ENCODE measurements at regions not wholly inside any gene's neighbourhood (a gene's known extent, or its start where the extent isn't known, plus 50 kb on each side); places are given as distances from the start of the nearest gene placed in this dataset.

GRCh38 chr6:144547409-144547808 is 262.3 kb downstream of the UTRN start:
- Histone ChIP-seq H3K27me3 (ENCODE audit: insufficient read depth, low read length, poor library complexity, severe bottlenecking) (no peaks in the 10 kb centered on the region), H3K9me3 (ENCODE audit: low read length) (no peaks in the 10 kb centered on the region), H3K4me3 (ENCODE audit: low read length) (no peak overlapping the region), H3K4me1 (ENCODE audit: insufficient read depth, low read length) (no peaks in the 10 kb centered on the region), H3K27ac (ENCODE audit: low read depth, low read length) (no peak overlapping the region), H3K36me3 (ENCODE audit: insufficient read depth, low read length) (peaks cover 30% of the 10 kb centered on the region)
- Mint-ChIP-seq H3K4me3 (no peak overlapping the region), H3K27me3 (peaks cover 0 to 1% of the 10 kb centered on the region in 2 donors), H3K36me3 (peaks cover 20 to 83% (median 33%) of the 10 kb centered on the region in 3 donors), H3K9me3 (no peaks in the 10 kb centered on the region), H3K27ac (peak overlapping the region in 2 of 8 donors; percentile 1 to 46), H3K4me1 (peaks cover 9 to 20% (median 14%) of the 10 kb centered on the region in 3 donors)
- no peak for DNase-seq
- POLR2A ChIA-PET = interaction anchor here (0.6 kb wide), 1 partner anchor 16 kb away, joined by 3 read pairs; no protein-coding TSS in a partner anchor
- CTCF ChIA-PET = interaction anchor here (1.2 kb wide), 1 partner anchor 17 kb away, joined by 3 read pairs; no protein-coding TSS in a partner anchor

GRCh38 chr6:144548536-144548935 is 263.4 kb downstream of the UTRN start:
- H3K27ac Mint-ChIP-seq = no peak overlapping the region
- no peaks in the 10 kb centered on the region for H3K9me3 Mint-ChIP-seq
- H3K27me3 Mint-ChIP-seq = peaks cover 0 to under 1% of the 10 kb centered on the region in 2 donors
- ChIA-PET CTCF (interaction anchor here (1.2 kb wide), 1 partner anchor 15 kb away, joined by 3 read pairs; no protein-coding TSS in a partner anchor), POLR2A (no interaction called here)
- Histone ChIP-seq H3K36me3 (ENCODE audit: insufficient read depth, low read length) (peaks cover 34% of the 10 kb centered on the region), H3K27me3 (ENCODE audit: insufficient read depth, low read length, poor library complexity, severe bottlenecking) (no peaks in the 10 kb centered on the region), H3K27ac (ENCODE audit: low read depth, low read length) (no peak overlapping the region), H3K4me1 (ENCODE audit: insufficient read depth, low read length) (no peaks in the 10 kb centered on the region), H3K9me3 (ENCODE audit: low read length) (no peaks in the 10 kb centered on the region), H3K4me3 (ENCODE audit: low read length) (no peak overlapping the region)
- H3K4me3 Mint-ChIP-seq = no peak overlapping the region
- peaks cover 6 to 17% (median 11%) of the 10 kb centered on the region in 3 donors for H3K4me1 Mint-ChIP-seq
- H3K36me3 Mint-ChIP-seq = peaks cover 20 to 81% (median 30%) of the 10 kb centered on the region in 3 donors
- no peak for DNase-seq

- H3K27me3 Mint-ChIP-seq = no peaks in the 10 kb centered on the region
- ChIA-PET POLR2A (no interaction called here), CTCF (interaction anchor here (1.6 kb wide), 1 partner anchor 10 kb away, joined by 4 read pairs; no protein-coding TSS in a partner anchor)
- Histone ChIP-seq H3K27ac (ENCODE audit: low read depth, low read length) (no peak overlapping the region), H3K4me1 (ENCODE audit: insufficient read depth, low read length) (no peaks in the 10 kb centered on the region), H3K36me3 (ENCODE audit: insufficient read depth, low read length) (peaks cover 29% of the 10 kb centered on the region), H3K9me3 (ENCODE audit: low read length) (no peaks in the 10 kb centered on the region), H3K27me3 (ENCODE audit: insufficient read depth, low read length, poor library complexity, severe bottlenecking) (no peaks in the 10 kb centered on the region), H3K4me3 (ENCODE audit: low read length) (no peak overlapping the region)
- no peak overlapping the region for H3K4me3 Mint-ChIP-seq
- peak overlapping the region in 3 of 8 donors; percentile 16 to 27 (median 25) for H3K27ac Mint-ChIP-seq
- no peak for DNase-seq
- H3K9me3 Mint-ChIP-seq = no peaks in the 10 kb centered on the region
- H3K4me1 Mint-ChIP-seq = peaks cover 1 to 9% (median 4%) of the 10 kb centered on the region in 3 donors
- H3K36me3 Mint-ChIP-seq = peaks cover 30 to 81% (median 31%) of the 10 kb centered on the region in 3 donors
Observed at GRCh38 chr6:144549837-144550747, 265.0 kb downstream of the UTRN start.

- peaks cover 1 to 5% (median 2%) of the 10 kb centered on the region in 3 donors for H3K4me1 Mint-ChIP-seq
- Histone ChIP-seq H3K27ac (ENCODE audit: low read depth, low read length) (no peak overlapping the region), H3K4me3 (ENCODE audit: low read length) (no peak overlapping the region), H3K27me3 (ENCODE audit: insufficient read depth, low read length, poor library complexity, severe bottlenecking) (no peaks in the 10 kb centered on the region), H3K4me1 (ENCODE audit: insufficient read depth, low read length) (no peaks in the 10 kb centered on the region), H3K9me3 (ENCODE audit: low read length) (no peaks in the 10 kb centered on the region), H3K36me3 (ENCODE audit: insufficient read depth, low read length) (peaks cover 32% of the 10 kb centered on the region)
- DNase-seq = no peak
- no peak overlapping the region for H3K4me3 Mint-ChIP-seq
- no peaks in the 10 kb centered on the region for H3K9me3 Mint-ChIP-seq
- no peaks in the 10 kb centered on the region for H3K27me3 Mint-ChIP-seq
- ChIA-PET CTCF (interaction anchor here (1.6 kb wide), 1 partner anchor 9 kb away, joined by 4 read pairs; no protein-coding TSS in a partner anchor), POLR2A (no interaction called here)
- no peak overlapping the region for H3K27ac Mint-ChIP-seq
- H3K36me3 Mint-ChIP-seq = peaks cover 27 to 83% (median 38%) of the 10 kb centered on the region in 3 donors
Observed at GRCh38 chr6:144551339-144551738, 266.2 kb downstream of the UTRN start.

GRCh38 chr6:144555066-144555465 is 269.9 kb downstream of the UTRN start:
- Histone ChIP-seq H3K9me3 (ENCODE audit: low read length) (no peaks in the 10 kb centered on the region), H3K27me3 (ENCODE audit: insufficient read depth, low read length, poor library complexity, severe bottlenecking) (no peaks in the 10 kb centered on the region), H3K36me3 (ENCODE audit: insufficient read depth, low read length) (peaks cover 13% of the 10 kb centered on the region), H3K27ac (ENCODE audit: low read depth, low read length) (no peak overlapping the region), H3K4me3 (ENCODE audit: low read length) (no peak overlapping the region), H3K4me1 (ENCODE audit: insufficient read depth, low read length) (peaks cover 6% of the 10 kb centered on the region)
- Mint-ChIP-seq H3K27me3 (no peaks in the 10 kb centered on the region), H3K9me3 (no peaks in the 10 kb centered on the region), H3K36me3 (peaks cover 19 to 87% (median 30%) of the 10 kb centered on the region in 3 donors), H3K27ac (peak overlapping the region in 6 of 8 donors; percentile 2 to 67 (median 53)), H3K4me1 (peaks cover 17 to 28% (median 24%) of the 10 kb centered on the region in 3 donors), H3K4me3 (no peak overlapping the region)
- no peak for DNase-seq
- CTCF ChIA-PET = no interaction called here
- POLR2A ChIA-PET = no interaction called here

GRCh38 chr6:144559865-144560593 is 274.9 kb downstream of the UTRN start:
- H3K4me3 ChIP-seq (ENCODE audit: low read length) = peak overlapping the region; percentile 11
- H3K27ac ChIP-seq (ENCODE audit: low read depth, low read length) = no peak overlapping the region
- peak in 3 of 5 donors; percentile 38 to 49 (median 40) for DNase-seq
- peak overlapping the region; percentile 37 to 97 (median 83) for H3K27ac Mint-ChIP-seq
- ChIA-PET CTCF (interaction anchor here (1.1 kb wide), 1 partner anchor 9 kb away, joined by 4 read pairs; no protein-coding TSS in a partner anchor), POLR2A (no interaction called here)
- no peaks in the 10 kb centered on the region for H3K9me3 ChIP-seq (ENCODE audit: low read length)
- H3K4me3 Mint-ChIP-seq = peak overlapping the region; percentile 42 to 77 (median 61)
- peaks cover 22 to 36% (median 36%) of the 10 kb centered on the region in 3 donors for H3K4me1 Mint-ChIP-seq
- peaks cover 13% of the 10 kb centered on the region for H3K4me1 ChIP-seq (ENCODE audit: insufficient read depth, low read length)
- no peaks in the 10 kb centered on the region for H3K27me3 Mint-ChIP-seq
- H3K36me3 Mint-ChIP-seq = peaks cover 11 to 59% (median 17%) of the 10 kb centered on the region in 3 donors
- H3K9me3 Mint-ChIP-seq = no peaks in the 10 kb centered on the region
- H3K27me3 ChIP-seq (ENCODE audit: insufficient read depth, low read length, poor library complexity, severe bottlenecking) = no peaks in the 10 kb centered on the region
- peaks cover 7% of the 10 kb centered on the region for H3K36me3 ChIP-seq (ENCODE audit: insufficient read depth, low read length)

GRCh38 chr6:144561455-144562043 is 276.4 kb downstream of the UTRN start:
- Histone ChIP-seq H3K27me3 (ENCODE audit: insufficient read depth, low read length, poor library complexity, severe bottlenecking) (no peaks in the 10 kb centered on the region), H3K27ac (ENCODE audit: low read depth, low read length) (no peak overlapping the region), H3K36me3 (ENCODE audit: insufficient read depth, low read length) (peaks cover 3% of the 10 kb centered on the region), H3K4me1 (ENCODE audit: insufficient read depth, low read length) (peaks cover 19% of the 10 kb centered on the region), H3K9me3 (ENCODE audit: low read length) (no peaks in the 10 kb centered on the region), H3K4me3 (ENCODE audit: low read length) (no peak overlapping the region)
- CTCF ChIA-PET = no interaction called here
- DNase-seq = no peak
- POLR2A ChIA-PET = no interaction called here
- no peaks in the 10 kb centered on the region for H3K9me3 Mint-ChIP-seq
- peaks cover 22 to 36% (median 33%) of the 10 kb centered on the region in 3 donors for H3K4me1 Mint-ChIP-seq
- H3K36me3 Mint-ChIP-seq = peaks cover 3 to 45% (median 15%) of the 10 kb centered on the region in 3 donors
- H3K27ac Mint-ChIP-seq = peak overlapping the region in 1 of 8 donors; percentile 18
- H3K4me3 Mint-ChIP-seq = no peak overlapping the region
- H3K27me3 Mint-ChIP-seq = no peaks in the 10 kb centered on the region

Measured in CD8-positive, alpha-beta memory T cell (primary cell).